GM19351 (cell line): ENCODE measurements at regions not wholly inside any gene's neighbourhood (a gene's known extent, or its start where the extent isn't known, plus 50 kb on each side); places are given as distances from the start of the nearest gene placed in this dataset.

Experiments
- ATAC-seq: cut with Tn5 transposase; IDR thresholded peaks from one replicate; pipeline ENCODE4 v1.9.1; 2021; ENCODE audit warnings: mild to moderate bottlenecking, moderate library complexity; ENCODE audit not compliant: unreplicated experiment

DNA sequence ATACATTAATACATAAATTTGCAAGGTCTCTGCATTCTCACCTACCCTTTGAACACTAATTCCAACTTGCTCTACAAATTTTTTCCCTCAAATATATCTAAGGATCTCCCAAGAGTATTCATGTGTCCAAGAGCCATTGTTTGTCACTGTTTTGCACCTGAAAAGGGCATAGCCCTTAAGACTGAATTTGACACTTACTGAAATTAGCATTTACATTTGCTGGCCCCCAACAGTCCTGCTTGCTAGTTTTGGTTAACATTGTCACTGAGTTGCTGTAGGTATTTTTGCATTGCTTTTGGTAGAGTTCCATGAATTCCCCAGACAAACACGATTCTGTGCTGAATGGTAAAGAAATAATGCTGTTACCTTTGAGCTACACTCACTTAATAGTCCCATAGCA, 57.3 kb downstream of the KCNA4 start:
- no peak for ATAC-seq

- ATAC-seq: no peak
Measured at GRCh38 chr11:29957431-29957830, 59.4 kb downstream of the KCNA4 start.

GRCh38 chr11:29956076-29956556, 60.7 kb downstream of the KCNA4 start:
- ATAC-seq: no peak

DNA sequence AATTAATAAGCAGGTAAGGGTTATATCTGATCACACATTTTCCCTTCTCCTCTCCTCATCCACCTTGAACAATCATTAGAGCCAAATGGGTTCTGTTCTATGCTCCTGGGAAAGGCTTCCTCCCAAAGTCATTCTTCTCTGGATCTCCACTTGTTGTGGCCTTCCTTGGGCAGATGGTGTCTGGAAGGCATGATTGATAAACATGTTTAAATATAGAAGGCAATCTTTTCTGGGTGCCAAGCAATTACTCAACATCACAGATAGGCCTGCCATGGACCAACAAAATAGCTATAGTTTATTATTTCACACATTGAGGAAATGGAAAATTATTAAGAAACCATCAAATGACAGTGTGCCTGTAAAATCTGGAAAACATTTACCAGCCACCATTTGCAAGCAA, 73.5 kb downstream of the KCNA4 start:
- no peak for ATAC-seq

- ATAC-seq: no peak
Measured at GRCh38 chr11:29937526-29937925, 79.3 kb downstream of the KCNA4 start.

DNA sequence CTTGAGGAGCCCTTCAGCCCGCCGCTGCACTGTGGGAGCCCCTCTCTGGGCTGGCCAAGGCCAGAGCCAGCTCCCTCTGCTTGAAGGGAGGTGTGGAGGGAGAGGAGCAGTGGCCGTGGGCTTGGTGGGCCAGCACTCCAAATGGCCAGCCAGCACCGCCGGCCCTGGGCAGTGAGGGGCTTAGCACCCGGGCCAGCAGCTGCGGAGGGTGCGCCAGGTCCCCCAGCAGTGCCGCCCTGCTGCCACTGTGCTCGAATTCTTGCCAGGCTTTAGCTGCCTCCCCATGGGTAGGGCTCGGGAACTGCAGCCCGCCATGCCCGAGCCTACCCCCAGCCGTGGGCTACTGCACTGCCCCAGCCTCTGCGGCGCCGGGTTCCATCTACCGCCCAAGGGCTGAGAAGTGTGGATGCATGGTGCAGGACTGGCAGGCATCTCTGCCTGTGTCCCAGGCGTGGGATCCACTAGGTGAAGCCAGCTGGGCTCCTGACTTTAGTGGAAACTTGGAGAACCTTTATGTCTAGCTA, 82.7 kb downstream of the KCNA4 start:
- ATAC-seq: no peak

DNA sequence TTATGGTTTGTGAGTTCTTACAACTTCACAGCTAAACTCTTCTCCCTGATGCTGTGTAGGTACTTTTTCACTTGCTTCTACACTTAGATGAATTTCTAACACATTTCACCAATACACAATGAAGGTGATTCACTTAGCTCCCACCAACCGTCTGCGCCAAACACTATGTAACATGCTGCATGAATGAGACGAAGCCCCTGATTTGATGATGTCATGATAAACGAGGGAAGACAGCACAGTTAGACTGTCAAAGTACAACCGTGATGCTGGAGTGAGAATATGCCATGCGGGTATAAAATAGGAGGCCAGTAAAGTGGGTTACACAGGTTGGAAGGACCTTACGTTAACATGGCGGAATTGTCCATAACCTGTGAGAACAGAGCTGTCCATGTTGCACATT, 100.8 kb downstream of the KCNA4 start:
- no peak for ATAC-seq

GRCh38 chr11:29914203-29914930, 102.5 kb downstream of the KCNA4 start:
- ATAC-seq: no peak

DNA sequence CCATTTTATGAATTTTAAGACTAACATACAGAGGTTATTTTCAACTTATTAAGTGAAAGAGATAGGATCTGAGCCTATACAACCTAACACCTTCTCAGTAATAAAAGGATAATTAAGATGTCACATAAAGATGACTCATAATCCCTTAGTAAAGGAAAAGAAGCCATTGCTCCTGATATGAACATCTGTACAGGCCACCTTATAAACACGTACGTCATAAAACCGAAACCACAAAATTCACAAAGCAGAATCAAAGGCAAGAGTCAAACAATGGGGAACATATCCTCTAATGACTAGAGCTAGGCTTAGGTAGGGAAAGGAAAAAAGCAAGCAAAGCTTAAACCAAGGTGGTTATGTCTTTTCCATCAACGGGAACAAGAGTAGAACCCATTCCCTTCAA, 103.5 kb downstream of the KCNA4 start:
- ATAC-seq: no peak

DNA sequence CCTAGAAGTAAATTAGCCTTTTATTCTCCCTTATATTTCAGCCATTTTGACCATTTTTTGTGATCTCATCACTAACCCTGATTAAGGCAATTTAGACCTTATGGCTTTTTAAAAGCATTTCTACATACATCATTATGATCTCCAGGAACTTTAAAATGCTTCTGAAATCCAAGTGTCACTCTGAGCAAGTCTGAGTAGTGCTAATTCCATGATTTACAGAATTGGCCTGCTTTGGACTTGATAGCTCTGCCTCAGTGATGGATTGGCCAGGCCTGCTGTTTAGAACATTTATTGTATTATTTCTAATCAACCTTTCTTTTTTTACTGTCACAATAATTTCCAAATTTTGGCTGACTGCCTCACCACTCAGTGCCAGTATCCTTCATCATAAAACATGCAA, 116.4 kb downstream of the KCNA4 start:
- ATAC-seq: no peak

DNA sequence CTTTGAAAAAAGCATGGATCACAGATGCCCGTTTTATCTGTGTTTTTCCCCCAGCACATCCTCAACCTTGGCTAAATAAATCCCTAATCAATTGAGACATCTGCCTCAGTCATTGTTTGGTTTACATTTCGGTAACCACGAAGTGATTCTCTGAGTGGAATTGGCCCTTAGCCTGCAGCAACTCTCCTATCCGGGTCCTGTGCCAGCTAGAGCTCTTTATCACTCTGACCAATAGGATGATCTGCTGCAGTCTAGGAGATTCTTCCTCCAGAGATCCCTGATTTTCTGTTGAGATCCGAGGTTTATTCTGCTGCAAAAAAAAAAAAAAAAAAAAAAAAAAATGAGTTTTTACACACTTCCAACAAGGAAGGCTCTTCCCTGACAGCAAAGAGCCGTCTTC, 137.3 kb downstream of the KCNA4 start:
- no peak for ATAC-seq

DNA sequence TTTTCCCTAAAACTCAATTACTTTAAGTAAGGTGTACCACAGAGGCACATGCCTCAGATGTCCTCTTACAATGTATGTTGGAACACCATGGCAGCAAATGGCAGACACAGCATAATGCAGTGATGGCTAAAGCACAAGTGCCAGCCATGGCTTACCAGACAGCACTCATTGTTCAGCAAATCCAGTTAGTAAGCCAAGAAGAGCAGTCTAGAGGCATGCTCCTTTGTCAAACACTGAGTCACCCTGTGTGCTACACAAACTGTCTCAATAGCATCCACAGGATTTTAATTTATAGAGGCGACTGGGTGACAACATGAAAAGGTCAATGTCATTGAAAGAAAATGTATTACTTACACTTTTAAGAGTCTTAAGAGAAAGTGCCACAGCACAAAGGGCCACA, 140.6 kb downstream of the KCNA4 start:
- no peak for ATAC-seq

- no peak for ATAC-seq
Measured at GRCh38 chr11:29847219-29847618, 169.6 kb downstream of the KCNA4 start.

DNA sequence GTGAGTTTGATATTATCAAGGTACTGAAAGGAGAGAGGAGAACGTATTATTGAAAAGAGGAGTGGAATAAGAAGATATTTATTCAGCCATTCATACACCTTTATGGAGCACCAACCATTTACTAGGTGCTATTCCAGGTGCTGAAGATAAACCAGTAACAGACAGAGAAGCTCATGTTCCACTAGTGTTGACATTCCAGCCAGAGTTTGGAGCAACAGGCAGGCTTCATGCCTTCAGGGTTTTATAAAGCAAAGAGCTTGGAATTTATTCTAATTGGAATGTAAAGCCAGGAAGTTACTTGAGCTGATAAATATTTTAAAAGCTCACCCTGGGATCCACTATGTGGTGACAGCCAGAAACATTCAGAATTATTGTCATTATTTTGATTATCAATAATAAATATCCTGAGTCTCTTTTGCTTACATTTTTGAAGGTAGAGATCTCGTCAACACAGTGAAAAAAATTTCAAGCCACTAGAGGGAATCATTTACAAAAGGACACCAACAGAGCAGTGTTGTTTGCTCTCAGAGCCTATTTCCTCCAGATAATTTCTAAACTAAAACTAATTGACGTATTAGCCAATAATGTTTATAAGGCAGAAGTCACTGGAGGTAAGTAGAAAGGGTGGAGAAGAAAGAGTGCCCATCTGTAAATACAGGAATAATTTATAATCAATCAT, 172.0 kb downstream of the KCNA4 start:
- ATAC-seq: no peak

GRCh38 chr11:29844031-29844430, 172.8 kb downstream of the KCNA4 start:
- ATAC-seq: no peak

- no peak for ATAC-seq
Measured at GRCh38 chr11:29842061-29842460, 174.8 kb downstream of the KCNA4 start.

GRCh38 chr11:29826878-29827277, 190.0 kb downstream of the KCNA4 start:
- ATAC-seq: no peak

DNA sequence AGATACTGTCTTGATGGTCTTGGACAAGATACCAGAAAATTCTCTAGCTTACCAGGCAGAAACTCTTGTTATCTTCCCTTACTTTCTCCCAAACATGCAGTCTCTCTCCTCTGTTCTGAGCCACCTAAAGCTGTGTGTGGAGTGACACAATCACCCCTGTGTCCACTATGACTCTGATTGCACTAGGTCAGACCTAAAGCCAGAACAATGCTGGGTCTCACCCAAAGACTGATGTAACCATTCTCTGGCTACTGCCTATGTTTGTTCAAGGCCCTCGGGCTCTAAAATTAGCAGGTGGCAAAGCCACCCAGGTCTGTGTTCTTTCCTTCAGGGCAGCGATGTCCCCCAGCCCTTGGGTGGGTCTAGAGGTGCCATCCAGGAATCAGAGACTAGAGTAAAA, 200.5 kb downstream of the KCNA4 start:
- ATAC-seq: no peak

GRCh38 chr11:29809121-29809520, 207.7 kb downstream of the KCNA4 start:
- no peak for ATAC-seq

DNA sequence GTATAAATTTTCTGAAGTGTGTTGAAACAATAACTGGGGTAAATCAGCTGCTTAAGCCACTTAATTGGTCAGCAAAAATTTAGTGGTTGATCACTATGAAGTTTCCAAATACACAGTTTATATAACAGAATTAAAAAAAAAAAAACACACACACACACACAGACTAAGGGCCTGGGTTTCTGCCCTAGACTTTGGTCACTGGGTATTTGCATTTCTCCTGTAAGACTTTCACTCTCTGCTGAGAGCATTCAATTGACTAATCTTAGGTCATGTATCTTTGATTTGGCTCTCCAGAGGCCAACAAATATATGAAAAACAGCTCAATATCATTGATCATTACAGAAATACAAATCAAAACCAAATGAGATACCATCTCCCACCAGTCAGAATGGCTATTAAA, 214.3 kb downstream of the KCNA4 start:
- ATAC-seq: no peak

DNA sequence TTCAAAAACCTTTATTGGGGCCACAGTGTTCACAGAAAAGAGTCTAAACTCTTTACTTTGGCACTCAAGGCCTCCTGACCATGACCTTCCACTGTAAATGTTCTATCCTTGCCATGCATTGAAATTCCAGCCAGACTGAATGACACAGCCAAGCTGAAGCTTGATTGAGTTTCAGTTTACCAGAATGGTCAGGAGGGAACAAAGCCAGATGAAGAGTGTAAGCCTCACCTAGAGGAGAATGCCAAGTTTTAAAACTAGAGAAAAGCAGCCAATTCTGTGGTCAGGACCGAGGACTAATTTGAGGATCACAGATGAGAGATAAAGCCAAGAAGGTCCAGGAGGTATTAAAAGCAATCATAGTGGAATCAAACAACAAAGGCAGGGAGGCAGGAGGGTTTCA, 215.3 kb downstream of the KCNA4 start:
- ATAC-seq: no peak

GRCh38 chr11:29786092-29786491, 230.7 kb downstream of the KCNA4 start:
- no peak for ATAC-seq
